Mammary epithelial cell (primary cell): ENCODE measurements at regions not wholly inside any gene's neighbourhood (a gene's known extent, or its start where the extent isn't known, plus 50 kb on each side); places are given as distances from the start of the nearest gene placed in this dataset.
"Not testable (repeated sequence)": the region's sequence is repeated elsewhere in the genome, so short reads cannot be mapped to it uniquely, and the experiment has no call there.

Experiments
- CTCF ChIP-seq, 2 donors: IDR thresholded peaks in 1 of 2; conservative IDR thresholded peaks in 1 of 2; 2 replicates each; pipeline ENCODE4 v1.5.1; 2011 to 2012; ENCODE audit warnings: inconsistent platforms in 2 of 2, low read length in 2 of 2, mild to moderate bottlenecking in 2 of 2, control low read depth in 1 of 2, low read depth in 1 of 2; ENCODE audit not compliant: insufficient read depth in 1 of 2; ENCODE audit errors: extremely low read depth in 1 of 2
- EZH2 ChIP-seq: IDR thresholded peaks from 2 replicates; pipeline ENCODE4 v1.6.1; 2012; ENCODE audit warnings: low read length, inconsistent platforms, borderline replicate concordance

GRCh38 chr1:65577982-65578381 is 157.5 kb downstream of the LEPR start:
- TF ChIP-seq EZH2; CTCF (conservative IDR thresholded peaks at IDR 0.05 in 1 of 2, IDR thresholded peaks at IDR 0.05 in 1 of 2; ENCODE audit: extremely low read depth in 1 of 2, insufficient read depth in 1 of 2, low read depth in 1 of 2, low read length in 2 of 2): not testable (repeated sequence)
